Hippocampal formation (tissue), 2 donors: ENCODE measurements at regions not wholly inside any gene's neighbourhood (a gene's known extent, or its start where the extent isn't known, plus 50 kb on each side); places are given as distances from the start of the nearest gene placed in this dataset.

Experiments
- DNase-seq, 2 donors: peaks; one replicate each; lab custom pipeline; 2025; lab: John Stamatoyannopoulos, UW

- DNase-seq, result no peak
Measured at GRCh38 chr5:29697278-29697677, 1496.2 kb upstream of the CDH6 start.

GRCh38 chr5:29672678-29673077, 1520.8 kb upstream of the CDH6 start:
- DNase-seq, result no peak

GRCh38 chr5:29662876-29663275, 1530.6 kb upstream of the CDH6 start:
- DNase-seq, result no peak

- DNase-seq, result no peak
Measured at GRCh38 chr5:29654954-29655353, 1538.5 kb upstream of the CDH6 start.

GRCh38 chr5:29649321-29649720, 1544.2 kb upstream of the CDH6 start:
- DNase-seq, result no peak

GRCh38 chr5:29642601-29643000, 1550.9 kb upstream of the CDH6 start:
- DNase-seq, result no peak

- DNase-seq, result no peak
Measured at GRCh38 chr5:29614206-29614605, 1579.3 kb upstream of the CDH6 start.

GRCh38 chr5:29588236-29588635, 1605.2 kb upstream of the CDH6 start:
- no peak for DNase-seq

GRCh38 chr5:29587832-29588231, 1605.7 kb upstream of the CDH6 start:
- DNase-seq, result no peak

- DNase-seq, result no peak
Measured at GRCh38 chr5:29568028-29568427, 1625.5 kb upstream of the CDH6 start.

- DNase-seq, result no peak
Measured at GRCh38 chr5:29561564-29561963, 1631.9 kb upstream of the CDH6 start.

- DNase-seq, result no peak
Measured at GRCh38 chr5:29550523-29550922, 1643.0 kb upstream of the CDH6 start.

GRCh38 chr5:29548262-29548661, 1645.2 kb upstream of the CDH6 start:
- DNase-seq, result no peak

- DNase-seq, result no peak
Measured at GRCh38 chr5:29547236-29547865, 1646.1 kb upstream of the CDH6 start.

GRCh38 chr5:29543501-29543900, 1650.0 kb upstream of the CDH6 start:
- no peak for DNase-seq

GRCh38 chr5:29524227-29524626, 1669.3 kb upstream of the CDH6 start:
- DNase-seq, result no peak

GRCh38 chr5:29518176-29518575, 1675.3 kb upstream of the CDH6 start:
- DNase-seq, result no peak

GRCh38 chr5:29516224-29516623, 1677.3 kb upstream of the CDH6 start:
- DNase-seq, result no peak

GRCh38 chr5:29508131-29508530, 1685.4 kb upstream of the CDH6 start:
- no peak for DNase-seq

GRCh38 chr5:29504411-29504810, 1689.1 kb upstream of the CDH6 start:
- no peak for DNase-seq

- DNase-seq, result no peak
Measured at GRCh38 chr5:29498860-29499259, 1694.6 kb upstream of the CDH6 start.

- DNase-seq, result no peak
Measured at GRCh38 chr5:29498412-29498811, 1695.1 kb upstream of the CDH6 start.

GRCh38 chr5:29485333-29485732, 1708.2 kb upstream of the CDH6 start:
- DNase-seq, result no peak

GRCh38 chr5:29469581-29469980, 1723.9 kb upstream of the CDH6 start:
- DNase-seq, result no peak

GRCh38 chr5:29462241-29462640, 1731.2 kb upstream of the CDH6 start:
- DNase-seq, result no peak
